ENCODE measurements at regions not wholly inside any gene's neighbourhood (a gene's known extent, or its start where the extent isn't known, plus 50 kb on each side); places are given as distances from the start of the nearest gene placed in this dataset.

DNA sequence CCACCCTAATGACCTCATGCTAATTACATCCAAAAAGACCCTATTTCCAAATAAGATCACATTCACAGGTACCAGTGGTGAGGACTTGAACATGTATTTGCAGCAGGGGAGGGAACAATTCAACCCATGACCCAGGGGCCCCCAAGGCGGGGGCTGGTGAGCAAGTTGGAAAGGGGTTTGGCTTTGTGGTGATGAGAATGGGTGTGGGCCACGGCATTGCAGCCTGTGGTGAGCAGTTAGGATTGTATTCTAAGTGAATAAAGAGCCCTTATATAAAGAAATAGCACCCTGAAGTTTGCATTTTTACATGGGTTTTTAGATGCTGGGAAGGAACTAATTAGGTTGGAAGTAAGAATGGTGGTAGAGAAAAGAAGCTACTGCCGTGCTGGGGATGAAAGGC, 694.2 kb downstream of the EFNB2 start:
- TF ChIP-seq, protein P1, sequence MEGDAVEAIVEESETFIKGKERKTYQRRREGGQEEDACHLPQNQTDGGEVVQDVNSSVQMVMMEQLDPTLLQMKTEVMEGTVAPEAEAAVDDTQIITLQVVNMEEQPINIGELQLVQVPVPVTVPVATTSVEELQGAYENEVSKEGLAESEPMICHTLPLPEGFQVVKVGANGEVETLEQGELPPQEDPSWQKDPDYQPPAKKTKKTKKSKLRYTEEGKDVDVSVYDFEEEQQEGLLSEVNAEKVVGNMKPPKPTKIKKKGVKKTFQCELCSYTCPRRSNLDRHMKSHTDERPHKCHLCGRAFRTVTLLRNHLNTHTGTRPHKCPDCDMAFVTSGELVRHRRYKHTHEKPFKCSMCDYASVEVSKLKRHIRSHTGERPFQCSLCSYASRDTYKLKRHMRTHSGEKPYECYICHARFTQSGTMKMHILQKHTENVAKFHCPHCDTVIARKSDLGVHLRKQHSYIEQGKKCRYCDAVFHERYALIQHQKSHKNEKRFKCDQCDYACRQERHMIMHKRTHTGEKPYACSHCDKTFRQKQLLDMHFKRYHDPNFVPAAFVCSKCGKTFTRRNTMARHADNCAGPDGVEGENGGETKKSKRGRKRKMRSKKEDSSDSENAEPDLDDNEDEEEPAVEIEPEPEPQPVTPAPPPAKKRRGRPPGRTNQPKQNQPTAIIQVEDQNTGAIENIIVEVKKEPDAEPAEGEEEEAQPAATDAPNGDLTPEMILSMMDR (IDR thresholded peaks at IDR 0.05): no peak
- TF ChIP-seq POLR2A (IDR thresholded peaks at IDR 0.05): no peak
